Skin epidermis (tissue), 12 donors: ENCODE measurements at regions not wholly inside any gene's neighbourhood (a gene's known extent, or its start where the extent isn't known, plus 50 kb on each side); places are given as distances from the start of the nearest gene placed in this dataset.

Source experiments
- H3K27ac ChIP-seq, 21 experiments: fragments of 200-600 bp; sonication (generic) in 11 of 21; one replicate each; pipeline ENCODE4 v1.5.0; 2020; ENCODE audit warnings: mild to moderate bottlenecking in 3 of 21, inconsistent platforms in 2 of 21, moderate library complexity in 2 of 21
- H3K4me3 ChIP-seq, 7 experiments: fragments of 200-600 bp; sonication (generic) in 2 of 7; one replicate each; pipeline ENCODE4 v1.5.0; 2020; ENCODE audit warnings: inconsistent platforms in 2 of 7, mild to moderate bottlenecking in 2 of 7, moderate library complexity in 1 of 7

GRCh38 chr3:40639006-40639405, 114.2 kb downstream of the ZNF621 start:
- Histone ChIP-seq H3K27ac (no peak overlapping the region), H3K4me3 (no peak overlapping the region)

GRCh38 chr3:40642812-40643211, 118.1 kb downstream of the ZNF621 start:
- Histone ChIP-seq H3K4me3 (no peak overlapping the region), H3K27ac (no peak overlapping the region)

GRCh38 chr3:40645883-40646282, 121.1 kb downstream of the ZNF621 start:
- Histone ChIP-seq H3K4me3 (no peak overlapping the region), H3K27ac (no peak overlapping the region)

GRCh38 chr3:40649346-40649745, 124.6 kb downstream of the ZNF621 start:
- no peak overlapping the region for H3K4me3 ChIP-seq
- H3K27ac ChIP-seq: no peak overlapping the region

GRCh38 chr3:40652072-40652471, 127.3 kb downstream of the ZNF621 start:
- H3K27ac ChIP-seq: no peak overlapping the region
- no peak overlapping the region for H3K4me3 ChIP-seq

- H3K4me3 ChIP-seq: no peak overlapping the region
These were observed 128.2 kb downstream of the ZNF621 start for GRCh38 chr3:40653001-40653400.

GRCh38 chr3:40653878-40654277, 129.1 kb downstream of the ZNF621 start:
- Histone ChIP-seq H3K27ac (no peak overlapping the region), H3K4me3 (no peak overlapping the region)

More at GRCh38 chr3:40653001-40653400, 128.2 kb downstream of the ZNF621 start:
- H3K27ac ChIP-seq: no peak overlapping the region

- no peak overlapping the region for H3K27ac ChIP-seq
- no peak overlapping the region for H3K4me3 ChIP-seq
These were observed 130.8 kb downstream of the ZNF621 start for GRCh38 chr3:40655551-40655950.

GRCh38 chr3:40657623-40658022, 132.9 kb downstream of the ZNF621 start:
- Histone ChIP-seq H3K4me3 (no peak overlapping the region), H3K27ac (no peak overlapping the region)

- H3K4me3 ChIP-seq: no peak overlapping the region
- H3K27ac ChIP-seq: no peak overlapping the region
These were observed 133.5 kb downstream of the ZNF621 start for GRCh38 chr3:40658305-40658704.

GRCh38 chr3:40660554-40660953, 135.8 kb downstream of the ZNF621 start:
- Histone ChIP-seq H3K4me3 (no peak overlapping the region), H3K27ac (no peak overlapping the region)

- Histone ChIP-seq H3K4me3 (no peak overlapping the region), H3K27ac (no peak overlapping the region)
These were observed 136.5 kb downstream of the ZNF621 start for GRCh38 chr3:40661284-40661683.

GRCh38 chr3:40663280-40663679, 138.5 kb downstream of the ZNF621 start:
- Histone ChIP-seq H3K27ac (no peak overlapping the region), H3K4me3 (no peak overlapping the region)

GRCh38 chr3:40669176-40669575, 144.4 kb downstream of the ZNF621 start:
- Histone ChIP-seq H3K4me3 (no peak overlapping the region), H3K27ac (no peak overlapping the region)

GRCh38 chr3:40672861-40673260, 148.1 kb downstream of the ZNF621 start:
- H3K27ac ChIP-seq: no peak overlapping the region

GRCh38 chr3:40677321-40677720, 152.6 kb downstream of the ZNF621 start:
- Histone ChIP-seq H3K4me3 (no peak overlapping the region), H3K27ac (no peak overlapping the region)

More at GRCh38 chr3:40672861-40673260, 148.1 kb downstream of the ZNF621 start:
- no peak overlapping the region for H3K4me3 ChIP-seq

- no peak overlapping the region for H3K4me3 ChIP-seq
- H3K27ac ChIP-seq: no peak overlapping the region
These were observed 153.0 kb downstream of the ZNF621 start for GRCh38 chr3:40677749-40678148.

GRCh38 chr3:40679290-40679689, 154.5 kb downstream of the ZNF621 start:
- Histone ChIP-seq H3K27ac (no peak overlapping the region), H3K4me3 (no peak overlapping the region)

GRCh38 chr3:40680685-40681657, 156.2 kb downstream of the ZNF621 start:
- Histone ChIP-seq H3K4me3 (no peak overlapping the region), H3K27ac (no peak overlapping the region)

GRCh38 chr3:40681658-40682055, 156.9 kb downstream of the ZNF621 start:
- Histone ChIP-seq H3K4me3 (no peak overlapping the region), H3K27ac (no peak overlapping the region)

- Histone ChIP-seq H3K4me3 (no peak overlapping the region), H3K27ac (no peak overlapping the region)
These were observed 165.1 kb downstream of the ZNF621 start for GRCh38 chr3:40689837-40690236.
